Memory B cell (primary cell): ENCODE measurements at regions not wholly inside any gene's neighbourhood (a gene's known extent, or its start where the extent isn't known, plus 50 kb on each side); places are given as distances from the start of the nearest gene placed in this dataset.

Source experiments
- ATAC-seq: fragments of 150-1000 bp; cut with Tn5 transposase; 2 replicates; pipeline ENCODE4 v1.10.0; 2021; ENCODE audit warnings: low read depth, mild to moderate bottlenecking, moderate library complexity
- DNase-seq, 2 donors: peaks; one replicate each; pipeline ENCODE4 v3.0.0; 2022; ENCODE audit warnings: low spot score in 2 of 2
- H3K27ac Mint-ChIP-seq: one replicate; pipeline ENCODE4 v1.8.0; 2022; ENCODE audit warnings: mild to moderate bottlenecking, moderate library complexity, mixed read lengths
- H3K27me3 Mint-ChIP-seq: one replicate; pipeline ENCODE4 v1.8.0; 2022; ENCODE audit warnings: mixed read lengths
- H3K36me3 Mint-ChIP-seq: one replicate; pipeline ENCODE4 v1.8.0; 2022; ENCODE audit warnings: mild to moderate bottlenecking, mixed read lengths
- H3K4me1 Mint-ChIP-seq: one replicate; pipeline ENCODE4 v1.8.0; 2022; ENCODE audit warnings: mixed read lengths
- H3K4me3 Mint-ChIP-seq: one replicate; pipeline ENCODE4 v1.8.0; 2022; ENCODE audit warnings: mild to moderate bottlenecking, moderate library complexity, mixed read lengths
- H3K9me3 Mint-ChIP-seq: one replicate; pipeline ENCODE4 v1.8.0; 2022; ENCODE audit warnings: mixed read lengths

DNA sequence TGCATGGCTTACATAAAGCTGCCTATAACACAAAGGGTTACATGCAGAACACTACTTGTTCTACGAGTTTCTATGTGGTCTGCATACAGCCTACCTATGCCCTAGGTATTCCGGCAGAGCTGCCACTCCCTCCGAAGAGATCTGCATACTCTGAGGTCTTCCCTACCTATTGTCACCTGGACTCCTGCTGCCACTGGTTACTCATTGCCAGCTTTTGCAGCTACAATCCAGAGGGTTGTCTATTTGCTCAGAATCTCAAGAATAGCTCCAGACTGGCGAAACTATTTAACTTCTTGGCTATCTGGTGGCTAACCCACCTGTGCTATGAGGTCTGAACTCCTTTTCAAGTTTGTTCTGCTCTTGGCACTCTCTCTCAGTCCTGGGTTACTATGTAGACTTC, 323.3 kb downstream of the BMP2 start:
- DNase-seq, result no peak
- no peak overlapping the region for H3K4me3 Mint-ChIP-seq
- H3K27me3 Mint-ChIP-seq, result no peaks in the 10 kb centered on the region
- H3K9me3 Mint-ChIP-seq, result peaks cover 6% of the 10 kb centered on the region
- no peak overlapping the region for H3K27ac Mint-ChIP-seq
- H3K36me3 Mint-ChIP-seq, result no peaks in the 10 kb centered on the region
- H3K4me1 Mint-ChIP-seq, result no peaks in the 10 kb centered on the region
- no peak for ATAC-seq

DNA sequence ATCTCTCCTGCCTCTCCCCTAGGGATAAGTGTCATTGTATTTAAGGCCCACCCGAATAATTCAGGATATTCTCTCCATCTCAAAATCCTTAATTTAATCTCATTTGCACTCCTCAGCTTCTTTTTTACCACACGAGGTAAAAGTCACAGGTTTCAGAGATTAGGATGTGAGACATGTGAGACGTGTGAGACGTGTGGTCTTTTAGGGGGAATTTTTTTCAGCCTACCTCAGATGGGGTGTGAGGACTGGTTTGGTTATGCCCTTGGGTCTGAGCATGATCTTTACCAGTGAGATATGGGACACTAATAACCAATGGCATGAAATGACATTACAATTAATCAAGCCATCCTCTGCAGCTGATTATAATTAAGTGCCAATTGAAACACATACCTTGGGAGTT, 324.2 kb downstream of the BMP2 start:
- DNase-seq (no peak), ATAC-seq (no peak)
- no peak overlapping the region for H3K27ac Mint-ChIP-seq
- H3K4me3 Mint-ChIP-seq, result no peak overlapping the region
- no peaks in the 10 kb centered on the region for H3K36me3 Mint-ChIP-seq
- H3K27me3 Mint-ChIP-seq, result no peaks in the 10 kb centered on the region
- peaks cover 3% of the 10 kb centered on the region for H3K9me3 Mint-ChIP-seq
- H3K4me1 Mint-ChIP-seq, result no peaks in the 10 kb centered on the region

DNA sequence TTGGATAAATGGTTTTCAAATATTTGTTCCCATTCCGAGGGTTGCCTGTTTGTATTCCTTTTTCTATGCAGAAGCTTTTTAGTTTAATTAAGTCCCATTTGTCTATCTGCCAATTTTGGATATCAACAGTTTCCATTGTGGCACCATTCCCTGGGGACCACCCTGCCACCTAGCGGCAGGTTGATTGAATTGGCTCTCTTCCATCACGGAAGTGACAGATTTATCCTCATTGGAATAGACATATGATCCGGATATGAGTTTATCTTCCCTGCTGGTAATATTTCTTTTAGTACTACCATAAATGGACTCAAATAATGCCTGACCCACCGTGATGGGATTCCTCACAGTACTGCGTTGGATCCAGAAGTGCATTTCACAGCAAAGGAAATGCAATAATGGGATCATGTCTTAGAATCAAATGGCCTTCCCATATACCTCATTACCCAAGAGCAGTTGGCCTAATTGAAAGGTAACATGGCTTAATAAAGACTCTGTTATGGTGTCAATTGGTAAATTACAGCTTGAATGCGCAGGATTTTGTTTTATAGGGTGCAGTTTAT, 327.0 kb downstream of the BMP2 start:
- Mint-ChIP-seq H3K27ac (no peak overlapping the region), H3K36me3 (no peaks in the 10 kb centered on the region), H3K27me3 (no peaks in the 10 kb centered on the region), H3K9me3 (peaks cover 9% of the 10 kb centered on the region), H3K4me1 (no peaks in the 10 kb centered on the region), H3K4me3 (no peak overlapping the region)
- DNase-seq, result no peak
- no peak for ATAC-seq

DNA sequence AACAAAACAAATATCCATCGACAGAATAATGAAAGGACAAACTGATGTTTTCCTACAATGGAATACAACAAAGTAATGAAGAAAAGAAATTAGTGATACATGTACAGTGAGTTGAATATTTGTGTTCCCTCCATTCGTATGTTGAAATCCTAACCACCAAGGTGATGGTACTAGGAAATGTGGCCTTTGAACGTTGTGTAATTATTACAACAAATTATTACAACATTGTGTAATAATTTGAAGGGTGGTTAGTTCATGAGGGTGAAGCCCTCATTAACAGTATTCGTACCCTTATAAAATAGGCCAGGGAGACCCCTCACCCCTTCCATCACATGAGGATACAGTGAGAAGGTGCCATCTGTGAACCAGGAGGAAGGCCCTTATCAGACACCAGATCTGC, 339.4 kb downstream of the BMP2 start:
- no peak overlapping the region for H3K4me3 Mint-ChIP-seq
- no peaks in the 10 kb centered on the region for H3K4me1 Mint-ChIP-seq
- peaks cover 10% of the 10 kb centered on the region for H3K9me3 Mint-ChIP-seq
- DNase-seq (no peak), ATAC-seq (no peak)
- H3K27ac Mint-ChIP-seq, result no peak overlapping the region
- H3K27me3 Mint-ChIP-seq, result no peaks in the 10 kb centered on the region
- H3K36me3 Mint-ChIP-seq, result no peaks in the 10 kb centered on the region

DNA sequence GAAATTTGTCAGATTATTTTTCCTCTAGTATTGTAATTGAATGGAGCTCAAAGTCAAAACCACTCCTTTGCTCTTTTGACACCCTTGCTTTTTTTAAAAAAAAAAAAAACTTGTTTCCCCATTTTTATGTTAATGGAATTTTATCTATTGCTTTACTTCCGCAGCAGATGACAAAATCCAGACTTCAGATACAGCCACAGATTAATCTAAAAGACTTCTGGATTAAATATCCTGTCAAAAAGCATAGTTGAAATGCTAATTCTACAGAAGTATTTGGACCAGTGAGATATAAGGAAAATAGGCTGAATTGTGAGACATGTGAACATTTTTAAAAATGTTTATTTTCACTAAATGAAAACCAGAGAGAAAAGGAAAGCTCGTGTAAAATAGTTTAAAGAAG, 341.4 kb downstream of the BMP2 start:
- H3K9me3 Mint-ChIP-seq, result peaks cover 8% of the 10 kb centered on the region
- H3K4me1 Mint-ChIP-seq, result no peaks in the 10 kb centered on the region
- no peak for DNase-seq
- H3K27ac Mint-ChIP-seq, result no peak overlapping the region
- H3K4me3 Mint-ChIP-seq, result no peak overlapping the region
- no peaks in the 10 kb centered on the region for H3K27me3 Mint-ChIP-seq
- no peak for ATAC-seq
- no peaks in the 10 kb centered on the region for H3K36me3 Mint-ChIP-seq

DNA sequence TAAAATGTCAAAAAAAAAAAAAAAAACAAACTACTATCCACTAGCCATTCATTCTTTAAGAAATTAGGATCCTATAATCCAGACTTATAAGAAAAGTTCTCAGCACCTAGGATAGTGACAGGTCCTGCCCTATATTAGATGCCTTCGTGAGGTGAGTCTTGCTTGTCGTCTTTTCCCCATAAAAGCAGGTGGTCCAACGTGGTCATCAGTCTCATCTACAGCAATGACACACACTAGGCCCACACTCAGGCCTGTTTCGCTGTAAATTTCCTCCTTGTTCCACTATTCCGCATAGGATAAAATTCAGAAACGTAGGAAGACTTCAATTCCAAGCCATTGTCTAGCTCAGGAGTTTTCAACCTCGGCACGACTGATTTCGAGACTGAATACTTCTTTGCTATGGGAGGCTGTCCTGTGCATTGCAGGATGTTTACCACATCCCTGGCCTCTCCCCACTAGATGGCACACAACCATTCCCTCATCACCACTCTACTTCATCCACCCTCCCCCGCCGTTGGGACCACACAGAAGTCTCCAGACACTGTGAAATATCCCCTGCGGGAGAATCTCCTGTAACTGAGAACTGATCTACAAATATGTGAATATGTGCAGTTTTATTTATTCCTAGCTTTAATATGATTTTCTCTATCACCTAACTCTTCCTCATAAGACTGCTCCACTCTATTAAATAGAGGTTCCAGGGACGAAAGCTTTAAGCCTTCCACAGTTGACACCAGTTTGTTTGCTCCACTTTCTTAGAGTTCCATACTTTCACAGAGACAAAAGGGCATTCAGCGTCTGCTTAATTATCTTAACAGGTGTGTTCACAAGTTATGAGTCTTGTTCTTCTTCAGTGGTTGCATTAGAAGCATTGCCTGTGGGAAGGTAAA, 346.3 kb downstream of the BMP2 start:
- H3K9me3 Mint-ChIP-seq, result peaks cover 7% of the 10 kb centered on the region
- no peaks in the 10 kb centered on the region for H3K4me1 Mint-ChIP-seq
- H3K27me3 Mint-ChIP-seq, result no peaks in the 10 kb centered on the region
- H3K36me3 Mint-ChIP-seq, result no peaks in the 10 kb centered on the region
- DNase-seq (no peak), ATAC-seq (no peak)
- no peak overlapping the region for H3K27ac Mint-ChIP-seq
- H3K4me3 Mint-ChIP-seq, result no peak overlapping the region

DNA sequence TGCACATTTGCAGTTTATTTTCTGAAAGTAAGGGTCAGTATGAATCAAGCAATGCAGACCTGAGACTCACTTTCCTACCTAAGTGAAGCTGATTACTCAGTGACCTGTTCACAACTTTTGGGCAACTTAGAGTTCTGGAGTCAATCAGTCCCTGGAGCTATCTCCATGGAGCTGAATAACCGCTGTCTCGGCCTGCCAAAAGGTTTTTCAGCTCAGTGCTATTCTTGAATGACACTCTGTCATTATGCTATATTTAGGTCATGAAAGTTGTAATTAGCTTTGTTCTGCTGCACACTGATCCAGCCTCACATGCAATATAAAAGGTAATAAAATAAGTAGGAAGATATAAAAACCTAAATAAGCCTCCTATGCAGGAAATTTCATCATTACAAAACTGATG, 356.0 kb downstream of the BMP2 start:
- H3K36me3 Mint-ChIP-seq, result no peaks in the 10 kb centered on the region
- no peak for DNase-seq
- H3K27ac Mint-ChIP-seq, result no peak overlapping the region
- peaks cover 3% of the 10 kb centered on the region for H3K9me3 Mint-ChIP-seq
- no peaks in the 10 kb centered on the region for H3K4me1 Mint-ChIP-seq
- H3K27me3 Mint-ChIP-seq, result no peaks in the 10 kb centered on the region
- H3K4me3 Mint-ChIP-seq, result no peak overlapping the region
- ATAC-seq, result no peak

DNA sequence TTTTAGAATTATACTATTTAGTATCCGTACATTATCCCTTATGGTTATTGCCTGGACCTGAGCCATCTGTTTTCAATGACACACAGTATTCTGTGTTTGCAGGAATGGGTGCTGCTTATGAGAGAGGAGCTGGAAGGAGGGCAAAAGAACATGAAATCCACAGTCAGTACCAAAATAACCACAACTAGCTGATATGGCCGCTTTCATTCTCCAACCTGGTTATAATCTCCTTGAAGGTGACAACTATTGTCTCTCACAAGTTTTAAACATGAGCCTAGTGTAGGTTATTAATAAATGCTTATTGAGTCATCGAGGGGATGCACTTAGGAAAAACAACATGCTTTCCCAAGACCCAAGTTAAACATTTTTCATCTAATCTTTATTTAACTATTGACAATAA, 356.6 kb downstream of the BMP2 start:
- H3K36me3 Mint-ChIP-seq, result no peaks in the 10 kb centered on the region
- ATAC-seq, result no peak
- H3K9me3 Mint-ChIP-seq, result peaks cover 3% of the 10 kb centered on the region
- no peak overlapping the region for H3K4me3 Mint-ChIP-seq
- H3K4me1 Mint-ChIP-seq, result no peaks in the 10 kb centered on the region
- no peak for DNase-seq
- no peaks in the 10 kb centered on the region for H3K27me3 Mint-ChIP-seq
- H3K27ac Mint-ChIP-seq, result no peak overlapping the region

DNA sequence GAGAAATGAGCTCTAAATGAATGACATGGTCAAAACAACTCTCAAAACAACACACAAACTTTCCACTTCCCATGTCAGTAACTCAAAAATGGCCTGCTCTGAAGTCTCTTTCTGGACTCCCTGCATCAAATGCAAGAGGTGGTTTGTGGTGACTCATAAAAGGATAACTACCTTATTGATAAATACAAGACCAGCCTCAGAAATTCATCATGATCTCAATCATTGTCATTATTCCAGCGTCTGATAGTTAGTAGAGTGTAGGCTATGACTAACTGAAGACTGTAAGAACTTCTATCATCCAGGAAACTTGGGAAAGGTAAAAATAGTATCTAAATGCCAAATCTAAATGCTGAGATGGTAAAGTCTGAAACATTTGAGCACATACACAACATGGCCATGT, 369.4 kb downstream of the BMP2 start:
- ATAC-seq, result no peak

DNA sequence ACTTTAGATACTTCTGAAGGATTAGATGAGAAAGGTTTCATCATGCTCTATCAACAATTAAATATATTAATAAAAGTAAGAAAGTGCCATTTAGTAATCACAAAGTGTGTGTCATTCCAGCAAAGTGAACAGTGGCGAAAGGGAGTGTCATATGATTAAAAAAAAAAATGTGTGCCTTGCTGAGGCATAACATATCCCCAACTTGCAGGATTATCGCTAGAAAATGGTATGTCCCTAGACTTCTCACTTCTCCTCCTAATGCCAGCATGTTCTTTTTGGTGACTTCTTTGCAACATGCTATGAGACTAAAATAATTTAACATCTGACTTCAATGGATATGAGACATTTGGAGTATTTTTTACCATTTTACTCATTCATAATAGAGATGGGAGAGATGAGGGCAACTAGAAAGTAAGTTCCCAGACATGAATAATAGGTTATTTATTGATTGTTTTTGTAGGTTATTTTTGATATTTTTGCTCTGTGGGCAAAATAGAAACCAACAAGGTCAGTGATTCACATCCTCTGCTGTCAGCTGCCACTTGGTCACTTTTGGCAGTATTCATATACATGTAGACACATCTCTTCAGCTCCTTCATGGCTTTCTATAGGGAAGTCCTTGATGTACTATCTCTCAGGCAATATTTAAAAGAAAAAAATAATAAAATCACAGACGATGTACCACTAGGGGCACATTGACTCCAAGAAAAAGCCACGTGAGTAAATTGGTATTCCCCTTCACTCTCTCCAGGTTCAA, 370.1 kb downstream of the BMP2 start:
- Mint-ChIP-seq H3K4me3 (no peak overlapping the region), H3K4me1 (no peaks in the 10 kb centered on the region)

More for the DNA sequence above, 369.4 kb downstream of the BMP2 start:
- Mint-ChIP-seq H3K9me3 (peaks cover 6% of the 10 kb centered on the region), H3K4me3 (no peak overlapping the region), H3K4me1 (no peaks in the 10 kb centered on the region), H3K27me3 (no peaks in the 10 kb centered on the region), H3K27ac (no peak overlapping the region), H3K36me3 (no peaks in the 10 kb centered on the region)
- DNase-seq, result no peak

DNA sequence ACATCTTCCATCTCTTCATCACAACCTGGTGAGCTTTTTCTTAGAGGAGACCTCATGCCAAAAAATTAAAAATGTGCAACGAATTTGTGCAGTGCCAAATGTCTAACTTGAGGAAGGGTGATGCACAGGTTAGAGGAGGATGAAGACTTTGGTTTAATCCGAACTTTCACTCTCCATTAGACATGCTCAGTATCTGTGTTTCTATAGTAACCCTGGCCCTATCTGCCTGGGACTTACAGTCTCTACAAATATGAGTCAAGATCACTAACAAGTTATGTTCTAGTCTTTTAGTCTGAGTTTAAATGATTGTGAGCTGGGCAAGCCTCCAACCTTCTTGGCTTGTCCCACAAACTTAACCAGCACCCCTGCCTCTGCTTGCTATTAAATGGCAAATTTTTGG, 377.0 kb downstream of the BMP2 start:
- H3K27me3 Mint-ChIP-seq, result no peaks in the 10 kb centered on the region
- DNase-seq, result no peak
- H3K4me1 Mint-ChIP-seq, result no peaks in the 10 kb centered on the region
- no peak overlapping the region for H3K27ac Mint-ChIP-seq
- H3K36me3 Mint-ChIP-seq, result no peaks in the 10 kb centered on the region
- peaks cover 5% of the 10 kb centered on the region for H3K9me3 Mint-ChIP-seq
- no peak overlapping the region for H3K4me3 Mint-ChIP-seq
- ATAC-seq, result no peak

More for the DNA sequence above, 370.1 kb downstream of the BMP2 start:
- no peak for DNase-seq
- no peak for ATAC-seq
- no peaks in the 10 kb centered on the region for H3K36me3 Mint-ChIP-seq
- H3K27ac Mint-ChIP-seq, result no peak overlapping the region
- H3K9me3 Mint-ChIP-seq, result peaks cover 6% of the 10 kb centered on the region
- H3K27me3 Mint-ChIP-seq, result no peaks in the 10 kb centered on the region

DNA sequence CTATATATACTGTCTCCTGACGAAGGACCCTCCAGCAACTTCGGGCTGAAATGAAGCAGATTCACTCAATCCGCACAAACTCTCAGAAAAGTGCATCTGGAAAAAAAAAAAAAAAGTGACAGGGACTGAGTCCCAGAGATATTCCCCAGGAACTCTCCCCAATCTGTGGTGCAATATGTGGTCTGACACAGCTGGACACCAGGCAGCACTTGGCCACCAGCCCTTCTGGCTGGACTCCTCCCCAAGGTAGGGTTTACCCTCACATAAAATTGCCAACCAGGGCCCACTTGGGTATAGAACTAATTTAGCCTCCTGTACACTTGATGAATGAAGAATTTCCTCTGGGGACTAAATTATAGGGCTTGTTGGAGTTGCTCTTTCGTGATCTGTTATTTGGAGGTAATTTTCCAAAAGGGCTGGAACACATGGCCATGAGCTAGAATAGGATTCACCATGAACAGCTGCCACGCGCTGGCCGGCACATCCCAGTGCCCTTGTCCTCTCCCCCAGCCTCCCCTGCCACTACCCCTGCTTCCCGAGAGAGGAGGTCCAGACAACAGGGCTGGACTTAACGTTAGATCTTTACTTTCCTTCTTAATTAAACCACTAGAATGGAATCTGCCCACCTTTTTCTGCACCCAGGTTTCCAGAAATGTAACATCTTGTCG, 379.2 kb downstream of the BMP2 start:
- ATAC-seq, result no peak
- H3K4me1 Mint-ChIP-seq, result no peaks in the 10 kb centered on the region
- no peak overlapping the region for H3K4me3 Mint-ChIP-seq
- no peaks in the 10 kb centered on the region for H3K27me3 Mint-ChIP-seq
- no peak for DNase-seq
- H3K36me3 Mint-ChIP-seq, result no peaks in the 10 kb centered on the region
- H3K27ac Mint-ChIP-seq, result no peak overlapping the region
- peaks cover 4% of the 10 kb centered on the region for H3K9me3 Mint-ChIP-seq

DNA sequence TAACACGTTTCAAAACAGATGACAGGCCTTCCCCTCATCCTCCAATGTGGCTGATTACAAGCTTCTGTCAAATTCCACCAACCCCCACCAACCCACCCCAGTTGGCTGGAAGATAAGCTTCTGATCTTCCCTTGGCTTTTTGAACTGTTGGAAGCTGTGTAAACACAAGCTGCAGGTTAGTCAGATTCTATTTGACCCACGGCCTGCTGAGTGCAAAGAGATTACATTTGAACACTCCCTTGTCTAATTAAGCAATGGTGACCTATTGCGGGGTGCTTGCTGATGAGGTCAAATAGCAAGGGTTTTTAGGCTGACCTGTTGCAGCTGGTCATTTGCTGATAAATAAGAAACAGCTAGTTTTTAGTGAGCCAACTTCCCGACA, 379.7 kb downstream of the BMP2 start:
- Mint-ChIP-seq H3K27me3 (no peaks in the 10 kb centered on the region), H3K4me1 (no peaks in the 10 kb centered on the region), H3K4me3 (no peak overlapping the region), H3K27ac (no peak overlapping the region), H3K9me3 (peaks cover 4% of the 10 kb centered on the region), H3K36me3 (no peaks in the 10 kb centered on the region)
- DNase-seq (no peak), ATAC-seq (no peak)
